Activated CD8-positive, alpha-beta memory T cell treated with anti-CD3 and anti-CD28 coated beads, Interleukin-2, amount 50 U/mL, for 4 hours (primary cell): ENCODE measurements at regions not wholly inside any gene's neighbourhood (a gene's known extent, or its start where the extent isn't known, plus 50 kb on each side); places are given as distances from the start of the nearest gene placed in this dataset.
"Not testable (repeated sequence)": the region's sequence is repeated elsewhere in the genome, so short reads cannot be mapped to it uniquely, and the experiment has no call there.

Source experiments
- DNase-seq: peaks from one replicate; pipeline ENCODE4 v3.0.0-alpha.2; 2020

DNA sequence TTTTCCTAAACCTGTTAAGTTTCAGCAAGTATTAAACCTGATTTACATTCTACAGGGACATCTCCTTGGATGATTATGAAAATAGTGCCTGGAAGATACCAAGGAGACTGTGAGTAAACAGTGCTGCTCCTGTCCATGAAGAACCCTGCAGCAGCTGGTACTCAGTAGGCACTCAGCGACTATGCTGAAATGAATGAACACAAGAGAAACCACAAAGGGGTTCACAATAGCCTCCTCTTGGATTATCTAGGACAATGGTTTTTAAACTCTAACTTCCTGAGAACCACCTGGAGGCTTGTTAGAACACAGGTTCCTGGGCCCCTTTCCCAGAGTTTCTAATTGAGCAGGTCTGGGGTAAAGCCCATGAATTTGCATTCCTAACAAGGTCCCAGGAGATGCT, 488.4 kb upstream of the UBE2E2 start:
- DNase-seq: no peak

DNA sequence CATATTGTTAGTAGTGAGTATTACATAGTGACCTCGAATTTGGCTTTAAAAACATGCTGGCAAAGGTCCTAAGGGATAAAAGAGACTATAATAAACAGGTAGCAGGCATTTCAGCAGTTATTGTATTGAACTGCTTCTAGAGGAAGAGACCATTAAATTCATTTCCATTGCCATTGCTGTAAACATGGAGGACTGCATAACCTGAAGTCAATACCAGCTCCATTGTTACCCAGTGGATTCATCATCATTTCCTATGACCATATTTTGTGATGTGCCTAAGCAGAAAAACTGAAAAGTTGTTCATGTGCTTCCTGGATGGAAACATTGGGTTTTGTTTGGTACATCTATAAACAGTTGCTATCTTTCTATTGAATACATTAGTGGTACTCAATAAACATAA, 482.5 kb upstream of the UBE2E2 start:
- DNase-seq: no peak

DNA sequence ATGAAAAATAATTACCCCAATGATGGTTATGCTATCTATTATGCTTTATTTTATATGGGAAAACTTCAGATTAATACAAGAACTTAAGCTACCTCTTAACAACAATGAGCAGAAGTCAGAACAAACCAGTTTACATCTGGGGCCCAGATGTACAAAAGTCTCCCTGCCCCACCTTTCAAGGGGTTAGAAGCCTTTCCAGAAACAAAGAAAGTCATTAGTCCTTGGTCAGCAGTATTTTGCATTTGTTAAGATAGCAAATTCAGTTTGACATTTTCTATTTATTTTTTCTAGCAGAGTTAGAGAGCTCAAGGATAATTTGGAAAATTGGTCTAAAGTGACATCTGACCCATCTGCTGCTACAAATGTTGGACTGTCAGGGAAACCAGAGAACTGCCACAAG, 478.7 kb upstream of the UBE2E2 start:
- no peak for DNase-seq

DNA sequence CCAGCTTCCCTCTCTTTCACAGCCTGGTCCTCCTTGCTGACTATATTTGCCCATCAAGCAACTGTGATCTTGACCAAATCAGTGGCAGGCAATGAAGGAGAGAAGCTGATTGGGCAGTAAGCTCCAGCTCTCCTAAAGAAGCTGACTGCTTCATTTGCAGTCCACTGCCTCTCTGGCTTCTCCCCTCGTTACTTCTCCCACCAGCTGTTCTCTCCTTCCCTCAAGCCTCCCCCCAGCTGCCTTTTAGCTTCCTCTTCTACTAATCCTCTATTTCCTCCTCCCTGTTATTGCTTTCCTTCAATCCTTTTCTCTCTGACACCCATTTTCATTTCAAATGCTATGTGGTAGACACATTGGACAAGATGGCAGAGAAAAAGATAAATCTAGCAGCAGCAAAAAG, 474.7 kb upstream of the UBE2E2 start:
- no peak for DNase-seq

DNA sequence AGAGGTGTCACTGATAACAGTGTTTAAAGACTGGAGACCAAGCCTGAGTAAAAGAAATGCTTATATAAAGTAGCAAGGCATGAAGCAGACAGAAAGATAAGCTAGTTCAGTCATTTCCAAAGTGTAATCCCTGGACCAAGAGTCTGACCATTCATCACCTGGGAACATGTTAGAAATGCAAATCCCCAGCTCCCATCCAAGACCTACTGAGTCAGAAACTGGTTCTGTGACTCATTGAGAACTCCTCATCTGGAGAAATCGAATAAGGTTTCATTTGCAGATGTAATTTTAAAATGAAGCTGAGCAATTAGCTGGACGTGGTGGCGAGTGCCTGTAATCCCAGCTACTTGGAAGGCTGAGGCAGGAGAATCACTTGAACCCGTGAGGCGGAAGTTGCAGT, 473.9 kb upstream of the UBE2E2 start:
- no peak for DNase-seq

DNA sequence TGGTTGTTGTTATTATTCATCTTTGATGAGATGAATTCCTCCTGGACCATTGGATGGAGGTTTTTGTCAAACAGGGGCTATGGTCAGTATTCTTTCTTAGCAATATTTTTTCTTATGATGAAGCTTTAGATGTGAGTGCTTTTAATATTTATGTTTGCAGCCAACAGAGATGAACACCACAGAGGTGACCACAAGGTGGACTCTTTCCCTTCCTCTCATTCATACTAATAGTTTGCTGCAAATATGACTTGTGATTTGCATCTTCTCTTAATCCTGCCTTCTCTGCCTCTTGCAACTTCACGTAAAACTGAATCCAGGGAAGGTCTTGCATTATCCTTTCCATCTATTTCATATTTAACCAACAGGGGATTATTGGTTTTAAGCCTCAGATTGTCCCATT, 473.1 kb upstream of the UBE2E2 start:
- no peak for DNase-seq

DNA sequence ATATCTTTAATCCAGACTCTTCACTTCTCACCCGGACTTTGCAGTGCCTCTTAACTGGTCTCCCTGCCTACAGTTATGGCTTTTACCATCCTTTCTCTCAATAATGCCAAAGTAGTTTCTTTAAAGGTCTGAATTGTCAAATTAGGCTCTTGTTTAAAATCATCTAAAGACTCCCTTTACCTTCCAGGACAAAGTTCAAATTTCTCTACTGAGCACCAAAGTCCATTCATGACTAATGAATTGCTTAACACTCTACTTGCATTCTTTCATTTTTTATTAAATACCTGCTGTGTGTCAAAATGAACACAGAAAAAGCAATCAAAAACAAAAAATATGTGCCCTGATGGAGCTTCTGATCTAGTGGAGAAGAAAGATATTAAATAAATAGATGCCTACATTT, 472.4 kb upstream of the UBE2E2 start:
- no peak for DNase-seq

DNA sequence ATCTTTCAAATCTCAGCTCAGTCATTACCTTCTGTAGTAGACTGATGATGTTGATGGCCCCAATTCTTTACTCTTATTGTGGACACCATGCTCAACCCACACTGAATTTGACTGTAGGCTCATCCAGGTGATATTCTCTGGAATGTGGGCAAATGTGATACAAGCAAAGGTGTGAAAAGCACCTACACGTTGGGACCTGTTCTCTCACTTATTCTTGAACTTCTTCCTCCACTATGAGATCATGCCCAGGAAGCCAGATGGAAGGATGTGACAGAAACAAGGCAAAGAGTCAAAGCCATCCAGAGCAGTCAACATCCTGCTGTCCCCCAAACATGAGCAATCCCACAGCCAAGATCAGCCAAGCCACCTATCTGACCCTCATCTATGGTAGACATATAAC, 471.2 kb upstream of the UBE2E2 start:
- no peak for DNase-seq

DNA sequence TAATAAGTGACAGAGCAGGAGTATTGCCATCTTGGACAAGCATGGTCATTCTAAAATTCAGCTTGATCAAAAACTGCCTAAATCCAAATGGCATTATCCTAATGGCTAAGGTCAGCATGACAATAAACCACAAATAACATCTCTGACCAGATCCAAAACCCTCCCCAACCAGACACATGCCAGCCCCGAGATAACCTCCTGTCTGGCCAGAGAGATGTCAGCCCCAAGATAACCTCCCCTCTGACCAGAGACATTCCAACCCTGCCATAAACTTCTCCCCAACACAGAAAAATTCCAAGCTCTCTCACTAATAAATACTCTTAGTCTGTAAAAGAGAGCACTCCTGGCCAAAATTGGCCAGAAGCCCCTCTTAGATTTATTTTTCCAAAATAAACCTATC, 470.5 kb upstream of the UBE2E2 start:
- DNase-seq: no peak

DNA sequence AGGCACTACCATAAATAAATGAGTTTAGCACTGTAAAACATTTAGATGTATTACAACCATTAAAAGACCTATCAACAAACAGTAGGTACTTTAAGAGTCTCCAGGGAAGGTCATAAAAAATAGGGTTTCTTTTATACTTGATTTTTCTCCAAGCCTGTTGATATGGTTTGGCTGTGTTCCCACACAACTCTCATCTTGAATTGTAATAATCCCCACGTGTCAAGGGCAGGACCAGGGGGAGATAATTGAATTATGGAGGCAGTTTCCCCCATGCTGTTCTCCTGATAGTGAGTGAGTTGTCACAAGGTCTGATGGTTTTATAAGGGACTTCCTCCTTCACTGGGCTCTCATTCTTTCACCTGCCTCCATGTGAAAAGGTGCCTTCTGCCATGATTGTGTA, 468.9 kb upstream of the UBE2E2 start:
- no peak for DNase-seq

DNA sequence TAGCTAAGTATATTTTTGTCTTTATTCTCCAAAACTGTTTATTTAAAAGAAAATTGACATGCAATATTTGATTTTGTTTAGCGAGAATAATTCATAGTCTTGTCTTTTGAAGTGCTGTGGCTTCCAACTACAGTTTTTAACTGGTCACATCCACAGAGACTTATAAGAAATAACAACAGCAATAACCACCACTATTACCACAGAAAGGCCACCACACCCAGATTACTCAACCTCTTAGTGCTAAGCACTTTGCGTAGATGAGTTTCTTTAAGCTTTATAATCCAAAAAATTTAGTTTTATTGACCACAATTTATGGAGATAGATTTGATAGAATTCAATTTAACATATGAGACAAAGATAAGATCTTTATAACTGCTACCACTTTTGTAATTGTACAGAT, 468.4 kb upstream of the UBE2E2 start:
- no peak for DNase-seq

DNA sequence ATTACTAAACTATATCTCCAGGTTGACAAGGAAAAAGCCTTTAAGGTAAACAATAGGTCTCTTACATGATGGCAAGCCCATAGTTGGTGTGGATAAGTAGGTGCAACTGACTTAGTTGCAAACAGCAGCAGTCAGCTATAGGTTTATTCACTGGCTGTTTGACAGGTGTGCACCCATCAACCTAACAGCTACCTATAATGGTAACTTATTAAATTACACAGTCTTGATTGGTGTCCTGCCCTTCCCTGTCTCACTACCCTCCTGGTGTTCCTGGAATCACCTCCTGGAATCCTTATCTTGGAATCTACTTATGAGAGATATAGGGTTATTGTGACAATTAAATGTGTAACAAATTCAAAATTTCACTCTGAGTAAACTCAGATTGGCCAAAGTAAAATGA, 467.8 kb upstream of the UBE2E2 start:
- no peak for DNase-seq

DNA sequence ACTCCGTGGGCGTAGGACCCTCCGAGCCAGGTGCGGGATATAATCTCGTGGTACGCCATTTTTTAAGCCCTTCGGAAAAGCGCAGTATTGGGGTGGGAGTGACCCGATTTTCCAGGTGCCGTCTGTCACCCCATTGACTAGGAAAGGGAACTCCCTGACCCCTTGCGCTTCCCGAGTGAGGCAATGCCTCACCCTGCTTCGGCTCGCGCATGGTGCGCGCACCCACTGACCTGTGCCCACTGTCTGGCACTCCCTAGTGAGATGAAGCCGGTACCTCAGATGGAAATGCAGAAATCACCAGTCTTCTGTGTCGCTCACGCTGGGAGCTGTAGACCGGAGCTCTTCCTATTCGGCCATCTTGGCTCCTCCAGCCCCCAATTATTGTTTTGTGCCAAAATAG, 459.7 kb upstream of the UBE2E2 start:
- DNase-seq: not testable (repeated sequence)

DNA sequence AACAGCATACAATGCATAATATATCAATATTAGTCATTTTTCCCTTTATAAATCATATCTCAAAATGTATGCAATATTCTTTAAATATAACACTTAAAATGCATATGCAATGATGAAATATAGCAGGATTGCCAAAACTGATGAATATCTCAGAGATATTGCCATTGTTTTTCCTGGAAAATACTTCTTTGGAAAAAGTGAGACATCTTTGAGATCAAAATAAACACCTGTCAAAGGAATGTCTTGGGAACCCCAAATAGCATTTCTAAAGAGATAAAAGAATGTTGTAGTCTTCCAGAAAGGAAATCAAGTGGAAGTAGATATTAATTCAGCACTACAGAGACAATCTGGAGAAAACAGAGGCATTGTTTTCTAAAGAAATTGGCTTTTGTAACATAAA, 457.8 kb upstream of the UBE2E2 start:
- no peak for DNase-seq

DNA sequence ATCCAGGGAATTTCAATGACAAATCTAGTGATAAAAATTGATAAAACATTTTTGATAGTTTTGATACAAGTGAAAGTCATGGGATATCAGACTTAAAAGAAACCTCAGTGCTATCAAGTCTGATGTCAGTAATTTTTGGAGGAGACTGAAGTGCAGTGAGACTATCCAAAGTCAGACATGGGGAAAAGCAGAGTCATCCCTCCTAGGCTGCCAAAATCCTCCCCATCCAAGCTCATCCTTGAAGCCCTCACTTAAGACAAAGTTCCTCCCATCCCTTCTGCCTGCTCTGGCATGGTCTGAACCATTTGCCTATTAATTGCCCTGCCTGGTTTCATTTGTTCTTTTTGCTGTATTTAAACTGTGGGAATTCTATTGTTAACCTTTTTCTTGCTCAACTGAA, 456.9 kb upstream of the UBE2E2 start:
- DNase-seq: no peak

DNA sequence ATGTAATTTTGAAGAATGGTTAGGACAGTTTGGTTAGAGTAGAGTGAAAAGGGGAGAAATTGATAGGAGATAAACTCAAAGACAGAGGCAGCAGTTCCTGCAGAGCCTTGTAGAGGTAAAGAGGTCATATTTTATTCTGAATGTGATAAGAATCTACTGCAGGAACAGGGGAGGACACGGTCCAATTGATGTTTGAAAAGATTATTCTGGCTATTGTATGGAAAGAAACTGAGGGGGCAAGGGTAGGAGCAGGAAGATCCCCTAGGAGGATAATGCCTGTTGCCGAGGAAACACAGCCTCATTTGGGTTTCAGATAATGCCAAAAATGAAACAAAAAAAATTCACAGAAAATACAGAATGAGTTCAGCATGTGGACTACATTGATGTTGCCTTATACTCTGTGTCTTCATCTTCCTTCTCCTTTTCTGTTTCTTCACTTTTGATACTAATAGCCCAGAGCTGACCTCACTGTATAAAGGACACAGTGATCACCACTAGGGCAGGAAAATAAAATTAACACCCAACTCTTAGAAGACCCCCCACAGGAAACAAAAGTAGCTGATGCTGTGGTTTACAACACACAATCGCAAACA, 454.6 kb upstream of the UBE2E2 start:
- no peak for DNase-seq

DNA sequence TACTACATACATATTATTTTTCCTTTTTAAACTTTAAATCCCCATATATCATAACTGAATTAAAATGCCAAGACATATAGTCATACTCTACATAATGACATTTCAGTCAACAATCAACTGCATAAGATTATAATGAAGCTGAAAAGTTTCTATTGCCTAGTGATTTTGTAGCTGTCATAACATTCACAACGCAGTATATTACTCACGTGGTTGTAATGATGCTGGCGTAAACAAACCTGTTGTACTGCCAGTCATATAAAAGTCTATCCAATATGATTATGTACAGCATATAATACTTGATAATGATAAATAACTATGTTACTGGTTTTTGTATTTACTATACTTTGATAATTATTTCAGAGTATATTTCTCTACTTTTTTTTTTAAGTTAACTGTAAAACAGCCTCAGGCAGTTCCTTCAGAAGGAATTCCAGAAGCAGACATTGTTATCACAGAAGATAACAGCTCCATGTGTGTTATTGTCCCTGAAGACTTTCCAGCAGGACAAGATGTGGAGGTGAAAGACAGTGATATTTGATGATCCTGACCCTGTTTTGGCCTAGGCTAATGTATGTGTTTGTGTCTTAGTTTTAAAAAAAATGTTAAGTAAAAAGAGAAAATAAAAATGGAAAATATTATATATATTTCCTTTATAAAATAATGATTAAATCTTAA, 443.4 kb upstream of the UBE2E2 start:
- no peak for DNase-seq

DNA sequence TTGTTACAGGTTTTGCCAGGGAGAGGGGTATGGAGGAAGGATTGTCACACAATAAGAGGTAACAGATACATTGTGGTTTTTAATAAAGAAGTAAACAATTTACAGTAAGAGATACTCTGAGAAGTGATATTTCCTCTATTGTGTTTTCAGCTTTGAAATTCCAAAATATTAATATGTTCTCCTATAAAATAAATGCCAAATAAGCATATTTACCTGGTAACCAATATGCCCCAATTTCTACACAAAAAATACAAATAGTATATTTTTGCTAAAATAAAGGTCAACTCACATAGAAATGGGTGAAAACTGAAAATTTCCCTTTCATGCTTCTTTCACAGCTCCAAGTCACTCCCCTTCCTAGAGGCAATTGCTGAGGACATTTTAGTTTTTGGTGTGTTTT, 437.4 kb upstream of the UBE2E2 start:
- no peak for DNase-seq

DNA sequence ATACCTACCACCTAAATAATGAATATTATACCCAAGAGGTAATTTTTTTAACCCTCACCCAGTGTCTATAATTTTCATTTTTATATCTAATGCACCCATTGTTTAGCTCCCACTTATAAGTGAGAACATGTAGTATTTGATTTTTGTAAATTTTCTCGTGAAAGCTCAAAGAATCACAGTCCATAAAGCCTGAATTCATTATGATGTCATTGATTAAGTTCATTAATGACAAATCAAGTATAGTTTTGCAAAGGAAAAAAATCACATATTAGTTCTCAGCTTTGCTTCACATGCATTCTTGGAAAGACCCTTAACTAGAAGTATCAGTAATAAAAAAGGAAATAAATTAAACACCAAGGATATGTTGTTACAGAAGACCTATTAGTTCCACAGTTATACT, 425.3 kb upstream of the UBE2E2 start:
- no peak for DNase-seq

DNA sequence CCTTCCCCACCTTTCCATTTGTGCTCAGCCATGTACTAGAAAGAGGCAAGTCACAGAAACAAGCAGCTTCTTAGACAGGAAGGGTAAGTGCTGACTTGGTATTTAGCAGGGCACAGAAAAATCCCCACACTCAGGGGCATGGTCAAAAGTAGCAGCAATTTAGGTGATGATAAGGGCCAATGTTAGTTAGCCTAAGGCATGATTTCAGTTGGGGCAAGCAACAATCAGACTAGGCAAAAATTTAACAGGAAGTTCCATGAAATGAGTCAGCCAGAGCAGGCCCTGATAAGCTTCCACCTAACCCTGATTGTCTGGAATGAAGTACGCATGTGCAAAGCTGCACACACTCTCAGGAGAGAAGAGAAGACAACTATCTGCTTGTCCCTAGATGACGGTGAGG, 423.4 kb upstream of the UBE2E2 start:
- DNase-seq: no peak

DNA sequence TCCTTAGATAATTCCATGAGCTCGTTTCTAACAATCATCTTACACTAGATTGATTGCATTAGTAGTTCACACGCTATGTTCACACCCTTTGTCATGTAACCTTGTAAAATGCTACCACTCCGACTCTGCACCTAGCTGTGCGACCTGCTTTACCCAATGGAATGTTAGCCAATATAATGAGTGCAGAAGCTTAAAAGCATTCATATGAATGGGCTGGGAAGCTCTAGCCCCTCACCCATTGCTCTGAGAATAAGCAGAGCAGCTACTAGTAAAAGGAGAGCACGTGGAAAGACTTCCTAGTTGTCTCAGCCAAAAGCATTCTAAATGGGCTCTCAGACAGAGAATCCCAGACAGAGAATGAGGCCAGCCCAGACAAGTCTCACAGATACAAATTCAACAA, 410.6 kb upstream of the UBE2E2 start:
- no peak for DNase-seq

DNA sequence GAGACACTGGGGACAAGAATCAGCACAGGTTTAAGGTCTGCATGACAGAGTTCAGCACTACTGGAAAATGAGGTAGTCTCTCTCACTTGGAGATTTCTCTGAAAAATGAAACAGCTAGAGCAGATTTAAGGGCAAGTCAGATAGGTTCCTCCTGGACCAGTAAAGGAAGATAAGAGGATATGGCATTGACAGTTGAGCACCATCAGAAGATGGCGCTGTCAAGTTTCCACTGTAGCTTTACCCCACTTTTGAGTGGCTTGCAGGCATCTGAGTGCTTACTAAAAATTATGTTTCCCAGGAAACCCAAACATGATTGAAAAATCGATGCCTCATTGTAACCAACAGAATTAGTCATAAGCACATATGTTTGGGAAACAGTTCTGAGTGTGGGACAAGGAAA, 407.2 kb upstream of the UBE2E2 start:
- DNase-seq: no peak

DNA sequence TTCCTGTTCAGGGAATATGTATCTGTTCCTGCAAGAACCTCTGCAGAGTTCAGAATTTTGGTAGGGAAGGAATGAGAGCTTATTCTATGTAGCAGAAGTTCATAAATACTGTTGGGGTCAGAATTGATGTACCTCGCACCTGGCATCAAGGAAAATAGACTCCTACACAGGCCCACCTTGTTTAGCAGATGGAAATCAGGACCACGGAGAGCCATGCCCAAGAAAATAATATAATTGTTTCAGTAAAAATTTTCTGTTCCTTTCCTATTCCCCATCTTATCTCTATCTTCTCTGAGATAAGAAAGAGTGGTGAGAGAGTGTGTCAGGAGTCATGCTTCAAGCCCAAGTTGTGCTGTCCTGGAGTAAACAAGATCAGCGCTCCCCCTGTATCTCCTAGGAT, 404.7 kb upstream of the UBE2E2 start:
- DNase-seq: no peak

DNA sequence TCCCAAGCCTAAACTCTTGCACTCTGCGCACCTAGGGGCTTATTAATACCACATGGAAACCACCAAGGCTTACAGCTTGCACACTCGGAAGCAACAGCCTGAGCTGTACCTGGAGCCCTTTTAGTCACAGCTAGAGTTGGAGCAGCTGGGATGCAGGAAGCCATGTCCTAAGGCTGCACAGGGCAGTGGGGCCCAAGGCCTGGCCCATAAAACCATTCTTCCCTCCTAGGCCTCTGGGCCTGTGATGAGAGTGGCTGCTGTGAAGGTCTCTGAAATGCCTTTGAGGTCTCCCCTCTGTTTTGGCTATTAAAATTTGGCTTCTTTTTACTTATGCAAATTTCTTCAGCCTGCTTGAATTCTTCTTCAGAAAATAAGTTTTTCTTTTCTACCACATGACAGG, 383.9 kb upstream of the UBE2E2 start:
- no peak for DNase-seq

DNA sequence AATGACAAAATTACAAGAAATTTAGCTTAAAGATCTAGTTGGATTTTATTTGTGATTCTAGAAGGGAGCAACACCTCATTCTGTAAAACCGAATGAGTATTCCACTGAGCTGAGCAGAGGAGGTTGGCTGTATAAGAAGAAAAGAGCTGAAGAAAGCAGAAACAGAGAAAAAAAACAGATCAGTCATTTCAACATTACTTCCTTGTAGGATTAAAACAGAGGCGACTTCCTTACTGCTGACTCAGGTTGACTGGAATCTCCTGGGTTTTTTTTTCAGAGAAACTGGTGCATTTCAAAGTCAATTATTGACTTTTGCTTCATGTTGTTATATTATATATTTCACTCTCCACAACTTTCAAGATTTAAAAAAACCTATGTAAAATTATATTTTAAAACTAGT, 368.1 kb upstream of the UBE2E2 start:
- DNase-seq: no peak

DNA sequence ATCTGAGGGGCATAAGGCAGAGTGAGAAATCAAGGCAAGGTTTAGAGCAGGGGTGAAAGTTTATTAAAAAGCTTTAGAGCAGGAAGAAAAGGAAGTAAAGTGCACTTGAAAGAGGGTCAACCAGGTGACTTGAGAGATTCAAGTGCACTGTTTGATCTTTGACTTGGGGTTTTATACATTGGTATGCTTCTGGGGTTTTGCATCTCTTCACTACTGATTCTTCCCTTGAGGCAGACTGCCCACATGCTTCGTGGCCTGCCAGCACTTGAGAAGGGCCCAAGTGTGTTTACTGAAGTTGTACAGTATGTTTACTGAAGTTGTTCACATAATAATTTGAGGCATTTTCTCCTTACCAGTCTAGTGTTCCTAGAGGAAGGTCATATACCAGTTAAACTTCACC, 367.0 kb upstream of the UBE2E2 start:
- no peak for DNase-seq
